GM21367 (cell line): ENCODE measurements at regions not wholly inside any gene's neighbourhood (a gene's known extent, or its start where the extent isn't known, plus 50 kb on each side); places are given as distances from the start of the nearest gene placed in this dataset.
"Not testable (repeated sequence)": the region's sequence is repeated elsewhere in the genome, so short reads cannot be mapped to it uniquely, and the experiment has no call there.

Experiments
- ATAC-seq: cut with Tn5 transposase; IDR thresholded peaks from one replicate; pipeline ENCODE4 v1.9.1; 2021; ENCODE audit not compliant: unreplicated experiment

- no peak for ATAC-seq
Observed at GRCh38 chr5:165015547-165015946, 1510.1 kb downstream of the MAT2B start.

DNA sequence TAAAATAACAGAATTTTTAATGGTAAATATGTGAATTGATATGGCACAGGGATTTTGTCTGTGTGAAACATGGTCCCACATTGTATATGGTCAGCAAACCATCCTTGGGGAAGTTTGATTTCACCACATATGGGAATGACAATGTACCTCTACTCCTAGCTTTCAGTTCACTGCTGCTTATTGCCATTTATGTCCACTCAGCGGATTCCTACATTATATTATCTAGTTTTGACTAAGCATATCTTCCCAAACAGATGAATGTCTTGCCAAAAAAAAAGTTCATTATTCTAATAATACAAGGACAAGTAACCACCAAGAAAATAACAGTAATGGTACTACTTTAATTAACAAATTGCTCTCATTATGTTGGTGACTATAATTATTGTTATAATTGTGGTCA is 1521.6 kb downstream of the MAT2B start:
- ATAC-seq = no peak

DNA sequence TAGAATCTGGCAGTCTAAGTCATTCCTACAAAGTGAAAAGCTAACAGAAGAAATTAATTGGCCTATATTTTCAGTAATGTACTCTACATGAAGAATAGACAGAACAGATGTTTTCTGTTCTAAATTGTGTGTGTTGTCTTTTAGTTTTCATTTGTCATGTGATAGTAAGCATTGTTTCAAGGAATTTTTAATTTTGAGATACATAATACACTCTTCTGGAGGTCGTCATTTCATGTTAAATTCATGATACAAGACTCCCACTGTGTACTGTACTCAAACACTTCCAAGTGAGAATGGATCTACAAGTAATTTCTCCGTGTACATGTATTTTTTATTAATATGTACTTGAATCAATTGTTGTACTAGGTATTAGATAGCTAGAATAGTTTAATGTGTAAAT is 1522.9 kb downstream of the MAT2B start:
- no peak for ATAC-seq

DNA sequence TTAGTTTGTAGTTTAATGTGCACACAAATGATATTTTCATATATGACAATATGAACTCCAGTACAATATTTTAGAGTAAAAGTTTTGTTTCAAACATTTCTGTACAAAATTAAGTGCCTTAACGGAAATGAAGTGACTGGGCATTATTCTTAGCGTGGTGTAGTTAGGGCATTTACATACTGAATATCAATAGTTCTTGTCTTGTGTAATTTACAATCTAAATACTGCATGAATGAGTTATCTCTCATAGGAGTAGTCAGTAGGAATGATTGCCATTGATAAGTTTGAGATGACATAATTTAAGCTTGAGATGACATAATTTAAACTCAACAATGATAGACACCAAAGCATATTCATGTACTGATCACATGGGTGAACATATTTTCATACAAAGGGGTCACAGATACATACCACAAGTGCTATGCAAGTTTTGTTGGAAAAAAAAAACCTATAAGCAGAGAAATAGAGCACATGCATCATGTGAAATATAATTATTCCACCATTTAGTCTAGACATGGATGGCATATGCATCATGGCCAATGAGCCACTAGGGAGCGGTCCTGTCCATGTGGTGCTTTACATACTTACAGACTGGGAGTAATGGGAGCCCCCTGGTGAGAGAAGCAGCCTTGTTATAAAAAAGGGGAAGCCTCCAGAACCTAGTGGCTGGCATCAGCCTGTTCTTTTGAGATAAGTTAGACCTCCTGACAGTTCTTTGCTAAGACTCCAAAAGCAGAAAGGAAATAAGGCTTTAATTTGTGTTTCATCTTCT is 1523.9 kb downstream of the MAT2B start:
- ATAC-seq = no peak

GRCh38 chr5:165030971-165031370 is 1525.6 kb downstream of the MAT2B start:
- no peak for ATAC-seq

GRCh38 chr5:165031371-165031770 is 1526.0 kb downstream of the MAT2B start:
- no peak for ATAC-seq

DNA sequence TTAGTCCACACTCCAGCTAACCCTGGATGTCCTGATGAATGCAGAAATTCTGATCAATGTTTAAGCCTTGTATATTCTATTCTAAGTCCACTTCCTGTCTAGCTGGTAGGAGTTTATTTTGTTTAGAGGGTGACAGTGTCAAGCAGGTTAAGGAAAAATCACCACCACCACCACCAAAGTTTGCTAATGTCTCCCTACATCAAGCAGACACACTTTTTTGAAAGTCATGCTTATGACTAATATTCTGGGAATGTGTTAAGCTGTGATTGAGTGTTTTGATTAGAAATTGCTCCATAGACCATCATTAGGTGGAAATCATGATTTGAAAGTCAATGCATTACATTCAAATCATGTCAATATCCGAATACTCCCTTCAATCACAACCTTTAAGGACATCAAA is 1530.1 kb downstream of the MAT2B start:
- no peak for ATAC-seq

- ATAC-seq = no peak
Observed at GRCh38 chr5:165039748-165040147, 1534.3 kb downstream of the MAT2B start.

DNA sequence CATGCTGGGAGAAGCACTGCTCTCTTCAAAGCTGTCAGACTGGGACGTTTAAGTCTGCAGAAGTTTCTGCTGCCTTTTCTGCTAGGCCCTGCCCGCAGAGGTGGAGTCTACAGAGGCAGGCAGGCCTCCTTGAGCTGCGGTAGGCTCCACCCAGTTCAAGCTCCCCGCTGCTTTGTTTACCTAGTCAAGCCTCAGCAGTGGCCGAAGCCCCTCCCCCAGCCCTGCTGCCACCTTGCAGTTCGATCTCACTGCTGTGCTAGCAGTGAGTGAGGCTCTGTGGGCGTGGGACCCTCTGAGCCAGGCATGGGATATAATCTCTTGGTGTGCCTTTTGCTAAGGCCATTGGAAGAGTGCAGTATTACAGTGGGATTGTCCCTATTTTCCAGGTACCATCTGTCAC is 1540.5 kb downstream of the MAT2B start:
- not testable (repeated sequence) for ATAC-seq

- ATAC-seq = no peak
Observed at GRCh38 chr5:165055476-165055875, 1550.1 kb downstream of the MAT2B start.

DNA sequence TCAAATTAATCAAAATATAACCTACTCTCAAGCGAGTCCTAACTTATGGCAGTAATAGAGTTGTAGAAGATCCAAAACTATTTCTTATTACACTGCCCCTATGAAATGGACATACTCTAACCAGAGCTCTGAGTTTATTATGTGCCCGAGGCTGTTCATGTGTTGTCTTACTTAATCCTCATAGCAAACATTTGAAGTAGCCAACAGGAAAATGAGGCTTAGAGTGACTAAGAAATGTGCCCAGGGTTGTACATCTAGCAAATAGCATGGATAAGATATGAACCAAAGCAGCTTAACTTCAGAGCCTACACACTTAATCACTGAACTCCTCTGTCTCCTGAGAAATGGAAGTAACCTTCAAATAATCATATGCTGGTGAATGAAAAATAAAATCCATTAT is 1551.7 kb downstream of the MAT2B start:
- ATAC-seq = no peak

DNA sequence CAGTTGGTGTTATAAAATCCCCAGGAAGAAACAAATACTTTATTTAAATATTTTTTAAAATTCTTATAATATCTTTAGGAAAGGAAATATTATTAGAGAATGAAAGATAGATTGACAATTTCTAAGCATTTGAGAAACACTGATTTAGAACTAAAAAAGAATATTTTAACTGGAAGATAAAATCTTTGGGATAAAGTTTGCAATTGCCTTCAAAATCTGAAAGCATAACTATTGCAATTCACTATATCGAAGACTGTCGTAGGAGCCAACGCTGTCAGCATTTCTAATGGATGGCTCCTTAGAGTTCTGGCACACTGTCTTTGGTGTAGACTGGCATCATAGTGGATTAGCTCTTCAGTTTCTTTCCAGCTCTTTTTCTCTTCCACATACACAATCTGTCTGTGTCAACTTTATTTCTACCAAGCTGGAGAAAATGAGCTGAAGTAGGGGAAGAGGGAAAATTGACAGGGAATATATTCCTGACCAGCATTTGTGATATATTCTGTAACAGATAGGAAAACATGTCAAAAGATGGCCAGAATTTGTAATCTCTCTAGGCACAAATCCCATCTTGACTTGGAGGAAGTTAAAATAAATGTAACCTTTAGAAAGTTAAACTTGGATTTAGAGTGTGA is 1561.4 kb downstream of the MAT2B start:
- ATAC-seq = no peak

DNA sequence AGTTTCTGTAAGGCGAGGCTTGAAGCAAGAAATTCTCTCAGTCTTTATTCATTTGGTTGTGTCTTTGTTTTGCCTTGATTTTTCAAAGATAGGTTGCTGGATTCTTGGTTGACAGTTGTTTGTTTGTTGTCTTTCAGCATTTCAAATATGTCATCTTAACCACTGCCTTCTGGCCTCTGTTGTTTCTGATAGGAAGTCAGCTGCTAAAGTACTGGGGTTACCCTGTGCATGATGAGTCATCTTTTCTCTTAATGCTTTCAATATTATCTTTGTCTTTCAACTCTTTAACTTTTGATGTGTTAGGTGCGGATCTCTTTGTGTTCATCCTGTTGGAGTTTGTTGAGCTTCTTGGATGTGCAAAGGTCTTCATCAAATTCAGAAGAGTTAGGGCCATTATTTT is 1571.3 kb downstream of the MAT2B start:
- ATAC-seq = no peak

DNA sequence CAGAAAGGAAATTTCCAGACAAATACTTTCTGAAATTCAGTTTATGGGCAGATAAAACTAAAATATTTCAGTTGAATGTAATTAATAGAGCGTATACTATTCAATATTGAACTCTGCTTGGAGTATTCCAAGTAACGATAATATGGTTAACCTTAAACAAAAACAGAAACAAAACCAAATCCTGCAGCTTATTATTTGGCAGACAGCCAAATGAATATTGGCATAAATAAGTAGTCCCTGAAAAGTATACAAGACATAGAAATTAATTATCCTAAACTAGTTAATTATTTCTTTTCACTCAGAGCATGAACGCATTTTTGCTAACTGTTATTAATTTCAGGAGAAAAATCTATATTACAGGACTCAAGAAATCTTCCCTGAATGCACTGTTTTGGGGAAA is 1574.0 kb downstream of the MAT2B start:
- ATAC-seq = no peak

GRCh38 chr5:165083394-165083793 is 1578.0 kb downstream of the MAT2B start:
- ATAC-seq = no peak

GRCh38 chr5:165086465-165086864 is 1581.0 kb downstream of the MAT2B start:
- no peak for ATAC-seq

DNA sequence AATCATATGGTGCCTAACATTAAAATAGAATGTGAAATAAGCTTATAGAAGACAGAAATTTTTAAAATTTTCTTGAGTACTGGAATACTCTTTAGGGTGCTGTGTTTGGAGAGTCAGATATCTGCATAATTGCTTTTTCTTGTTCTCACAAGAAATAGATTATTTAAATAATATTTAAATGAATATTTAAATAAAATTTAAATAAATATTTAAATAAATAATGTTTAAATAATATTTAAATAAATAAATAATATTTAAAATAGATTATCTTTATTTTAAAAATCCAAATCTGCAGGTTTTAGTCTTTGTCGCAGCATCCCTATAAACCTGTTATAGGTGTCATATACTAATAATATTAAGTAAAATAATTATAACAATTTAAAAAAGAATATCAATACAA is 1589.4 kb downstream of the MAT2B start:
- no peak for ATAC-seq

- ATAC-seq = no peak
Observed at GRCh38 chr5:165101709-165102108, 1596.3 kb downstream of the MAT2B start.

DNA sequence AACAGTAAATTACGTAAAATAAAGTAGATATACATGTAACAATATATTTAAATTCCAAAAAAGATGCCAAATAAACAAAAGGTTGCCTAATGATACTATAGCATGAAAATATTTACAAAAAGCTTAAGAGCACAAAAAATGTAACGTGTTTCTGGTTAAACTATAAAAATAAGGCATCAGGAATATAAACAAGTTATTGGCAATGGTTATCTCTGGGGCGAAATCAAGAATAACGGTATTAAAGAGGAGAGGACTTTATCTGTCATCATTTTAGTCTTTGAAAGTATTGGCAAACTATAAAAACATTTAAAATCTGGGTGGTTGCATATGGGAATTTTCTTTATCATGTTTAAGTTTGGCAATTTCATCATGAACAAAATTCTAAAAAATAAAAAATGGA is 1599.2 kb downstream of the MAT2B start:
- no peak for ATAC-seq

- ATAC-seq = no peak
Observed at GRCh38 chr5:165108809-165109208, 1603.4 kb downstream of the MAT2B start.

- ATAC-seq = no peak
Observed at GRCh38 chr5:165119175-165119574, 1613.8 kb downstream of the MAT2B start.

- ATAC-seq = no peak
Observed at GRCh38 chr5:165126598-165126997, 1621.2 kb downstream of the MAT2B start.

DNA sequence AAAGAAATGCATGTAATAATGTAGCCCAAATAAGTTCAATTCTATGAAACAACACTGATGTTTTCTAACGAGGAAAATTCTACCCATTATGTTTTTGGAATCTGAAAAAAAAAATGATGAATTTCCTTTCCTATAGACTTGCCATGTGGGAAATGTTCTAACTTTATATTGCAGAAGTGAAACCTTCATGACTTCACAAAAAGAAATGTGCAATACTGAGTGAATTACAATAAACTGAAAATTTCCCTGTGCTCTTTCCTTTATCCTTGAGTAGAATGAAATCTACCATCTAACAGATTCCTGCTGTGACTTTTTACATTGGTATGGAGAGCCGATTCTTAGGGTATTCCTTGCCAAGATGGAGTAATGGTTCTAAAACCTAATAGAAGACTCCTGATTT is 1622.5 kb downstream of the MAT2B start:
- ATAC-seq = no peak
